Stimulated activated CD8-positive, alpha-beta memory T cell treated with anti-CD3 and anti-CD28 coated beads, Interleukin-2, amount 100 ng/mL, for 48 hours (primary cell): ENCODE measurements at regions not wholly inside any gene's neighbourhood (a gene's known extent, or its start where the extent isn't known, plus 50 kb on each side); places are given as distances from the start of the nearest gene placed in this dataset.

ENCODE experiments used
- DNase-seq, 2 donors: peaks; one replicate each; pipeline ENCODE4 v3.0.0-alpha.2; 2020; ENCODE audit warnings: low read depth in 2 of 2

GRCh38 chr16:66289986-66290385 is 76.5 kb upstream of the CDH5 start:
- DNase-seq, result no peak

- DNase-seq, result no peak
Measured at GRCh38 chr16:66289051-66289680, 77.3 kb upstream of the CDH5 start.

- no peak for DNase-seq
Measured at GRCh38 chr16:66287926-66288325, 78.6 kb upstream of the CDH5 start.

GRCh38 chr16:66287416-66287815 is 79.1 kb upstream of the CDH5 start:
- DNase-seq, result no peak

GRCh38 chr16:66286527-66286926 is 80.0 kb upstream of the CDH5 start:
- no peak for DNase-seq

GRCh38 chr16:66278604-66279262 is 87.8 kb upstream of the CDH5 start:
- no peak for DNase-seq

GRCh38 chr16:66278111-66278531 is 88.4 kb upstream of the CDH5 start:
- DNase-seq, result no peak

- DNase-seq, result no peak
Measured at GRCh38 chr16:66277311-66278070, 89.0 kb upstream of the CDH5 start.

- no peak for DNase-seq
Measured at GRCh38 chr16:66275775-66276428, 90.6 kb upstream of the CDH5 start.

- DNase-seq, result no peak
Measured at GRCh38 chr16:66274335-66275110, 92.0 kb upstream of the CDH5 start.

- no peak for DNase-seq
Measured at GRCh38 chr16:66273644-66274334, 92.7 kb upstream of the CDH5 start.

GRCh38 chr16:66273053-66273452 is 93.4 kb upstream of the CDH5 start:
- DNase-seq, result no peak

GRCh38 chr16:66272461-66272860 is 94.0 kb upstream of the CDH5 start:
- no peak for DNase-seq

GRCh38 chr16:66271074-66272060 is 95.1 kb upstream of the CDH5 start:
- no peak for DNase-seq

GRCh38 chr16:66270333-66270927 is 96.1 kb upstream of the CDH5 start:
- DNase-seq, result peak; percentile 56 to 65

GRCh38 chr16:66269617-66270332 is 96.7 kb upstream of the CDH5 start:
- DNase-seq, result no peak

GRCh38 chr16:66267292-66268014 is 99.0 kb upstream of the CDH5 start:
- DNase-seq, result no peak
